GM18517 (cell line): ENCODE measurements at regions not wholly inside any gene's neighbourhood (a gene's known extent, or its start where the extent isn't known, plus 50 kb on each side); places are given as distances from the start of the nearest gene placed in this dataset.

Source experiments
- ATAC-seq: cut with Tn5 transposase; IDR thresholded peaks from one replicate; pipeline ENCODE4 v1.9.1; 2021; ENCODE audit warnings: mild to moderate bottlenecking, moderate library complexity; ENCODE audit not compliant: unreplicated experiment

- no peak for ATAC-seq
Observed at GRCh38 chr2:188193230-188193629, 98.4 kb upstream of the GULP1 start.

GRCh38 chr2:188196343-188197008, 95.2 kb upstream of the GULP1 start:
- no peak for ATAC-seq

GRCh38 chr2:188199716-188200128, 92.0 kb upstream of the GULP1 start:
- no peak for ATAC-seq

GRCh38 chr2:188201639-188202038, 90.0 kb upstream of the GULP1 start:
- ATAC-seq, result no peak

GRCh38 chr2:188202777-188203176, 88.9 kb upstream of the GULP1 start:
- ATAC-seq, result no peak

GRCh38 chr2:188203776-188204175, 87.9 kb upstream of the GULP1 start:
- ATAC-seq, result no peak

- no peak for ATAC-seq
Observed at GRCh38 chr2:188204824-188205223, 86.8 kb upstream of the GULP1 start.

GRCh38 chr2:188207554-188207953, 84.1 kb upstream of the GULP1 start:
- ATAC-seq, result no peak

GRCh38 chr2:188209218-188209617, 82.5 kb upstream of the GULP1 start:
- ATAC-seq, result no peak

GRCh38 chr2:188217264-188217663, 74.4 kb upstream of the GULP1 start:
- ATAC-seq, result no peak

- no peak for ATAC-seq
Observed at GRCh38 chr2:188219541-188219940, 72.1 kb upstream of the GULP1 start.

- ATAC-seq, result no peak
Observed at GRCh38 chr2:188220535-188220934, 71.1 kb upstream of the GULP1 start.

GRCh38 chr2:188227713-188228112, 64.0 kb upstream of the GULP1 start:
- ATAC-seq, result no peak

GRCh38 chr2:188235364-188235763, 56.3 kb upstream of the GULP1 start:
- peak; percentile 86 for ATAC-seq

- no peak for ATAC-seq
Observed at GRCh38 chr2:188238386-188238785, 53.3 kb upstream of the GULP1 start.
